AG04450 (cell line): ENCODE measurements at regions not wholly inside any gene's neighbourhood (a gene's known extent, or its start where the extent isn't known, plus 50 kb on each side); places are given as distances from the start of the nearest gene placed in this dataset.

Experiments used
- CTCF ChIA-PET: fragments of 300-600, 350-600 bp; formaldehyde crosslinking; extraction: SDS; loops from one replicate; lab custom pipeline; 2022; ENCODE audit warnings: antibody characterized with exemption, inconsistent platforms; lab: Charles Lee
- POLR2A ChIA-PET: fragments of 350-600 bp; formaldehyde crosslinking; extraction: SDS; loops from one replicate; lab custom pipeline; 2021; ENCODE audit warnings: antibody characterized with exemption, inconsistent platforms; lab: Yijun Ruan, JAX
- DNase-seq: peaks from one replicate; pipeline ENCODE4 v3.0.0-alpha.2; 2011; ENCODE audit warnings: low read depth, low spot score
- H3K27ac ChIP-seq: one replicate; pipeline ENCODE4 v1.5.1; 2012; ENCODE audit warnings: low read depth, low read length, control low read depth
- H3K27me3 ChIP-seq: one replicate; pipeline ENCODE4 v1.6.0; 2012; ENCODE audit warnings: low read length; ENCODE audit not compliant: control insufficient read depth, insufficient read depth
- H3K4me3 ChIP-seq: 2 replicates; pipeline ENCODE4 v1.5.1; 2011; ENCODE audit warnings: mild to moderate bottlenecking, low read depth, low read length, control low read depth
- H3K9me3 ChIP-seq: 2 replicates; pipeline ENCODE4 v1.5.1; 2012; ENCODE audit warnings: low read length; ENCODE audit not compliant: control insufficient read depth, insufficient read depth
- CTCF ChIP-seq: IDR thresholded peaks from 2 replicates; pipeline ENCODE4 v1.5.1; 2011; ENCODE audit warnings: low read depth, low read length, control low read depth, inconsistent platforms

GRCh38 chr11:93929407-93929806 lies 79.0 kb upstream of the VSTM5 start:
- Histone ChIP-seq H3K4me3 (no peak overlapping the region), H3K27ac (no peak overlapping the region), H3K27me3 (no peaks in the 10 kb centered on the region), H3K9me3 (no peaks in the 10 kb centered on the region)
- ChIA-PET CTCF (no interaction called here), POLR2A (no interaction called here)
- DNase-seq: no peak
- no peak for TF ChIP-seq CTCF

GRCh38 chr11:93933230-93933629 lies 82.8 kb upstream of the VSTM5 start:
- no peaks in the 10 kb centered on the region for H3K27me3 ChIP-seq
- H3K9me3 ChIP-seq: no peaks in the 10 kb centered on the region
- no peak for DNase-seq
- no peak overlapping the region for H3K4me3 ChIP-seq
- ChIA-PET CTCF (interaction anchor here (3.8 kb wide), 1 partner anchor 11 kb away, joined by 23 read pairs; no protein-coding TSS in a partner anchor), POLR2A (no interaction called here)
- no peak overlapping the region for H3K27ac ChIP-seq
- no peak for TF ChIP-seq CTCF

GRCh38 chr11:93935826-93936225 lies 85.3 kb upstream of the HEPHL1 start:
- no peak for TF ChIP-seq CTCF
- H3K9me3 ChIP-seq: no peaks in the 10 kb centered on the region
- H3K4me3 ChIP-seq: no peak overlapping the region
- ChIA-PET CTCF (interaction anchor here (1.7 kb wide), 1 partner anchor 15 kb away, joined by 6 read pairs; no protein-coding TSS in a partner anchor), POLR2A (no interaction called here)
- DNase-seq: no peak
- no peaks in the 10 kb centered on the region for H3K27me3 ChIP-seq
- no peak overlapping the region for H3K27ac ChIP-seq

- no peak for DNase-seq
- no peak overlapping the region for H3K27ac ChIP-seq
- ChIA-PET POLR2A (no interaction called here), CTCF (interaction anchor here (1.7 kb wide), 1 partner anchor 15 kb away, joined by 6 read pairs; no protein-coding TSS in a partner anchor)
- no peak for TF ChIP-seq CTCF
- H3K27me3 ChIP-seq: no peaks in the 10 kb centered on the region
- H3K4me3 ChIP-seq: no peak overlapping the region
- H3K9me3 ChIP-seq: no peaks in the 10 kb centered on the region
Measured at GRCh38 chr11:93936460-93936859, 84.7 kb upstream of the HEPHL1 start.

GRCh38 chr11:93939084-93939760 lies 81.9 kb upstream of the HEPHL1 start:
- POLR2A ChIA-PET: no interaction called here

More at GRCh38 chr11:93939084-93939760, 81.9 kb upstream of the HEPHL1 start:
- no peak for DNase-seq
- no peak overlapping the region for H3K4me3 ChIP-seq
- H3K9me3 ChIP-seq: no peaks in the 10 kb centered on the region
- no peak for TF ChIP-seq CTCF
- no peak overlapping the region for H3K27ac ChIP-seq
- H3K27me3 ChIP-seq: no peaks in the 10 kb centered on the region
- CTCF ChIA-PET: interaction anchor here (0.7 to 1.4 kb wide), 2 partner anchors 18 to 43 kb away, joined by 3 to 6 read pairs; no protein-coding TSS in a partner anchor
